ENCODE measurements at regions not wholly inside any gene's neighbourhood (a gene's known extent, or its start where the extent isn't known, plus 50 kb on each side); places are given as distances from the start of the nearest gene placed in this dataset.

- TF ChIP-seq CTCF (IDR thresholded peaks at IDR 0.05) = no peak
Measured at GRCh38 chr6:167567142-167568033, 242.5 kb downstream of the TTLL2 start.

GRCh38 chr6:167568407-167569024 lies 243.6 kb downstream of the TTLL2 start:
- no peak for TF ChIP-seq CTCF (IDR thresholded peaks at IDR 0.05)

- no peak for TF ChIP-seq CTCF (IDR thresholded peaks at IDR 0.05)
Measured at GRCh38 chr6:167569041-167569805, 244.3 kb downstream of the TTLL2 start.

- TF ChIP-seq CTCF (IDR thresholded peaks at IDR 0.05) = no peak
Measured at GRCh38 chr6:167569879-167570278, 245.0 kb downstream of the TTLL2 start.

GRCh38 chr6:167570460-167571400 lies 245.8 kb downstream of the TTLL2 start:
- TF ChIP-seq CTCF (IDR thresholded peaks at IDR 0.05) = no peak

- TF ChIP-seq CTCF (IDR thresholded peaks at IDR 0.05) = no peak
Measured at GRCh38 chr6:167571550-167571949, 246.7 kb downstream of the TTLL2 start.

GRCh38 chr6:167572106-167572505 lies 247.2 kb downstream of the TTLL2 start:
- TF ChIP-seq CTCF (IDR thresholded peaks at IDR 0.05) = no peak

Measured in LNCAP (cell line).